DOHH2 (cell line): ENCODE measurements at regions not wholly inside any gene's neighbourhood (a gene's known extent, or its start where the extent isn't known, plus 50 kb on each side); places are given as distances from the start of the nearest gene placed in this dataset.
"Not testable (repeated sequence)": the region's sequence is repeated elsewhere in the genome, so short reads cannot be mapped to it uniquely, and the experiment has no call there.

Experiments
- CTCF ChIP-seq: fragments of 200-600 bp; sonication (generic); IDR thresholded peaks from one replicate; pipeline ENCODE4 v1.5.1; 2014; ENCODE audit warnings: antibody characterized with exemption, mild to moderate bottlenecking, low read depth, low read length; ENCODE audit not compliant: poor library complexity, severe bottlenecking
- EZH2phosphoT487 ChIP-seq: fragments of 200-600 bp; sonication (generic); IDR thresholded peaks from 2 replicates; pipeline ENCODE4 v1.6.1; 2017; ENCODE audit warnings: borderline replicate concordance, mild to moderate bottlenecking, antibody characterized with exemption, low read length, moderate library complexity, mixed read lengths

GRCh38 chr2:87600961-87601360, 146.9 kb upstream of the PLGLB2 start:
- not testable (repeated sequence) for TF ChIP-seq CTCF, EZH2phosphoT487
